Astrocyte of the spinal cord (primary cell): ENCODE measurements at regions not wholly inside any gene's neighbourhood (a gene's known extent, or its start where the extent isn't known, plus 50 kb on each side); places are given as distances from the start of the nearest gene placed in this dataset.

Experiments
- DNase-seq: peaks from one replicate; pipeline ENCODE4 v3.0.0; 2011; ENCODE audit warnings: low read depth, low spot score
- H3K4me3 ChIP-seq: 2 replicates; pipeline ENCODE4 v1.5.1; 2011; ENCODE audit warnings: low read depth, mild to moderate bottlenecking, low read length, moderate library complexity
- CTCF ChIP-seq: IDR thresholded peaks from 2 replicates; pipeline ENCODE4 v1.5.1; 2012; ENCODE audit warnings: low read depth, mild to moderate bottlenecking, low read length, inconsistent platforms
- in situ Hi-C: cut with HindIII; loops from 2 replicates; pipeline ENCODE4 v1.10.0; 2017; ENCODE audit warnings: low sequenced_read_pairs

- DNase-seq = no peak
- H3K4me3 ChIP-seq = no peak overlapping the region
- no peak for TF ChIP-seq CTCF
- in situ Hi-C loops = no loop called here
Measured at GRCh38 chr5:152262667-152263066, 142.4 kb downstream of the NMUR2 start.

DNA sequence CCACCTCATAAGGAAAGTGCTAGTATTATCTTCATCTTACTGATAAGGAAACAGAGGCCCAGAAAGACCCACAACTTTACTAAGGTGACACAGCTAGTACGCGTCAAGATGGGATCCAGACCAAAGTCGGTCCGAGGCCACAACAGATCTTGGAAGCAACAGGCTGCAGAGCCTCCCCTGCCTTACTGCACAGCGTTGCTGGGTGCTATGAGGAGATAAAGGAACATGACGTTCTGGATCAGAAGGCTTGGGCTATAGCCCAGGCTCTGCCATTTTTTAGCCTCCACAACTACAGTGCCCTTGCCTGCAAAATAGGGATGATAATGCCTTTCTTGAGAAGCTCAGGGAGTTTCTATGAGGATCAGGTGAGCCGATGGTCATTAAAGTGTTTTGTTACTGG lies 144.1 kb downstream of the NMUR2 start:
- in situ Hi-C loops = no loop called here

DNA sequence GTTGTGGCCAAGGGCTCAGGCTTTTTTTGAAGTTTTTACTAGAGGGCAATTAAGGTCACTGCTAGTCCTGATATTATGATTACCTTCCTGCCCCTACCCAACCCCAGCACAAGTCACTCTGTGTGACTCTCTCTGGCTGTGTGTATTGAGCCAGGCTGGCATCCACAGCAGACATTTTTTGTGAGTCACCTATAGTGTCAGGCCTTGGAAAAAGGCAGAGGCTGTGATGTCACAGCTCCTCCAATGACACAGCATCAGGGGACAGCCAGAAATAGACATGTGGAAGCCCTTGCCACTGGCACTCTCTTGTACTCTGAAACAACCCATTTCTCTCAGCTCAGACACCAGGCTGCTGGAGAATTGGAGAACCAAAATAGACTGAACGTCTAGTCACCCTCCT lies 145.4 kb downstream of the NMUR2 start:
- no peak for TF ChIP-seq CTCF
- DNase-seq = no peak
- H3K4me3 ChIP-seq = no peak overlapping the region
- in situ Hi-C loops = no loop called here

More for the DNA sequence above, 144.1 kb downstream of the NMUR2 start:
- no peak for DNase-seq
- TF ChIP-seq CTCF = no peak
- no peak overlapping the region for H3K4me3 ChIP-seq

- in situ Hi-C loops = no loop called here
- TF ChIP-seq CTCF = no peak
Measured at GRCh38 chr5:152256580-152256979, 148.5 kb downstream of the NMUR2 start.

GRCh38 chr5:152255411-152255810 lies 149.7 kb downstream of the NMUR2 start:
- no peak for DNase-seq
- TF ChIP-seq CTCF = no peak
- no peak overlapping the region for H3K4me3 ChIP-seq
- in situ Hi-C loops = no loop called here

More at GRCh38 chr5:152256580-152256979, 148.5 kb downstream of the NMUR2 start:
- DNase-seq = no peak
- H3K4me3 ChIP-seq = no peak overlapping the region

DNA sequence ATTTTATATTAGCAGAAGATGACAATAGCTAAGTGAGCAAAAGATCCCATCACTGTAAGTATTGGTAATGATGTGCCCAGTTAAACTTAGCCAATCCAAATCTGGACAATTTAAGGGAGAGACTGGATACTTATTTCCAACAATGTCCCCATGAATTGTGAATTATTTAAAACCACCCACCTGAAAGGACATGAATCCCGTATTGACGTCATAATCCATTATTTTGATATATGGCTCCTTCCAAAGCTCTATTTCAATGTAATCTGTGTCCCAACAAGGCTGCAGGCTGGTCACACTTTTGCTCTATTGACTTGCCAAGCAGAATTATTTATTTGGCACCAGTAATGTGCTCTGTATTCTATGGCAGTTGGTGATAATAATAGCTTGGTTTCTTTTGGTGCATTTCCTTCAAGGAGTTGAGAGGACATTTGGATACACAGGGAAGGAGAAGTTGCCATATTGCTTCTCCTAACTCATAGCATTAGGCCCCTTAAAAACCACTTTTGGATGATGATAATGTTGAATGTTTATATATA lies 157.2 kb downstream of the NMUR2 start:
- in situ Hi-C loops = no loop called here
- TF ChIP-seq CTCF = no peak
- no peak overlapping the region for H3K4me3 ChIP-seq
- DNase-seq = no peak

- TF ChIP-seq CTCF = no peak
- no peak overlapping the region for H3K4me3 ChIP-seq
- in situ Hi-C loops = no loop called here
- DNase-seq = peak; percentile 1
Measured at GRCh38 chr5:152246401-152246800, 158.7 kb downstream of the NMUR2 start.
